ENCODE measurements at regions not wholly inside any gene's neighbourhood (a gene's known extent, or its start where the extent isn't known, plus 50 kb on each side); places are given as distances from the start of the nearest gene placed in this dataset.

GRCh38 chr5:27240791-27241190 is 202.4 kb upstream of the CDH9 start:
- H3K27me3 ChIP-seq, result no peaks in the 10 kb centered on the region
- H3K9me3 ChIP-seq, result peaks cover 5% of the 10 kb centered on the region
- no peak overlapping the region for H3K4me3 ChIP-seq
- no peaks in the 10 kb centered on the region for H3K36me3 ChIP-seq
- TF ChIP-seq POLR2A (IDR thresholded peaks at IDR 0.05) (no peak), CTCF (IDR thresholded peaks at IDR 0.05) (no peak), POLR2AphosphoS5 (IDR thresholded peaks at IDR 0.05) (no peak), EP300 (IDR thresholded peaks at IDR 0.05) (no peak)
- no peak for DNase-seq (ENCODE audit: low spot score in 2 of 2)
- no peak overlapping the region for H3K27ac ChIP-seq
- H3K4me1 ChIP-seq, result peaks cover 15% of the 10 kb centered on the region
- 88% methylated on average over 2 of the region's 2 CpGs for WGBS

- Histone ChIP-seq H3K4me3 (no peak overlapping the region), H3K27me3 (no peaks in the 10 kb centered on the region), H3K36me3 (no peaks in the 10 kb centered on the region), H3K9me3 (no peaks in the 10 kb centered on the region), H3K27ac (no peak overlapping the region), H3K4me1 (no peaks in the 10 kb centered on the region)
- TF ChIP-seq EP300 (IDR thresholded peaks at IDR 0.05) (no peak), POLR2A (IDR thresholded peaks at IDR 0.05) (no peak), POLR2AphosphoS5 (IDR thresholded peaks at IDR 0.05) (no peak), CTCF (IDR thresholded peaks at IDR 0.05) (no peak)
- WGBS, result 84% methylated on average over 2 of the region's 2 CpGs
- no peak for DNase-seq (ENCODE audit: low spot score in 2 of 2)
Measured at GRCh38 chr5:27234916-27235315, 196.5 kb upstream of the CDH9 start.

GRCh38 chr5:27221410-27221809 is 183.0 kb upstream of the CDH9 start:
- H3K27me3 ChIP-seq, result no peaks in the 10 kb centered on the region
- WGBS, result 94% methylated on average over 1 of the region's 1 CpG
- no peak for DNase-seq (ENCODE audit: low spot score in 2 of 2)
- TF ChIP-seq CTCF (IDR thresholded peaks at IDR 0.05) (no peak), EP300 (IDR thresholded peaks at IDR 0.05) (no peak), POLR2AphosphoS5 (IDR thresholded peaks at IDR 0.05) (no peak)
- H3K27ac ChIP-seq, result no peak overlapping the region
- no peaks in the 10 kb centered on the region for H3K4me1 ChIP-seq
- no peaks in the 10 kb centered on the region for H3K36me3 ChIP-seq
- no peaks in the 10 kb centered on the region for H3K9me3 ChIP-seq
- H3K4me3 ChIP-seq, result no peak overlapping the region

GRCh38 chr5:27220752-27221151 is 182.4 kb upstream of the CDH9 start:
- no peak for DNase-seq (ENCODE audit: low spot score in 2 of 2)
- no peaks in the 10 kb centered on the region for H3K36me3 ChIP-seq
- H3K4me1 ChIP-seq, result no peaks in the 10 kb centered on the region
- TF ChIP-seq CTCF (IDR thresholded peaks at IDR 0.05), result no peak
- TF ChIP-seq EP300 (IDR thresholded peaks at IDR 0.05), result no peak
- no peak for TF ChIP-seq POLR2A (IDR thresholded peaks at IDR 0.05)
- TF ChIP-seq POLR2AphosphoS5 (IDR thresholded peaks at IDR 0.05), result no peak
- H3K9me3 ChIP-seq, result no peaks in the 10 kb centered on the region
- 89% methylated on average over 4 of the region's 4 CpGs for WGBS
- no peaks in the 10 kb centered on the region for H3K27me3 ChIP-seq
- H3K27ac ChIP-seq, result no peak overlapping the region
- no peak overlapping the region for H3K4me3 ChIP-seq

- DNase-seq (ENCODE audit: low spot score in 2 of 2), result no peak
- Histone ChIP-seq H3K4me1 (no peaks in the 10 kb centered on the region), H3K27me3 (no peaks in the 10 kb centered on the region), H3K36me3 (no peaks in the 10 kb centered on the region), H3K27ac (no peak overlapping the region), H3K4me3 (no peak overlapping the region), H3K9me3 (no peaks in the 10 kb centered on the region)
- 96% methylated on average over 7 of the region's 7 CpGs for WGBS
- TF ChIP-seq CTCF (IDR thresholded peaks at IDR 0.05), result no peak
- no peak for TF ChIP-seq POLR2AphosphoS5 (IDR thresholded peaks at IDR 0.05)
- no peak for TF ChIP-seq POLR2A (IDR thresholded peaks at IDR 0.05)
- TF ChIP-seq EP300 (IDR thresholded peaks at IDR 0.05), result no peak
Measured at GRCh38 chr5:27217977-27218376, 179.6 kb upstream of the CDH9 start.
